Ishikawa (cell line): ENCODE measurements at regions not wholly inside any gene's neighbourhood (a gene's known extent, or its start where the extent isn't known, plus 50 kb on each side); places are given as distances from the start of the nearest gene placed in this dataset.

ENCODE experiments used
- CEBPB ChIP-seq: IDR thresholded peaks from 2 replicates; pipeline ENCODE4 v1.6.1; 2012
- CREB1 ChIP-seq: IDR thresholded peaks from 2 replicates; pipeline ENCODE4 v1.6.1; 2012; ENCODE audit warnings: low read depth
- EP300 ChIP-seq: IDR thresholded peaks from 2 replicates; pipeline ENCODE4 v1.6.1; 2012; ENCODE audit warnings: borderline replicate concordance
- FOXM1 ChIP-seq: IDR thresholded peaks from 2 replicates; pipeline ENCODE4 v1.6.1; 2012; ENCODE audit warnings: low read depth, borderline replicate concordance
- RAD21 ChIP-seq: IDR thresholded peaks from 2 replicates; pipeline ENCODE4 v1.6.1; 2012; ENCODE audit warnings: low read depth
- TAF1 ChIP-seq: IDR thresholded peaks from 2 replicates; pipeline ENCODE4 v1.6.1; 2012; ENCODE audit warnings: low read depth, mild to moderate bottlenecking
- TEAD4 ChIP-seq: IDR thresholded peaks from 2 replicates; pipeline ENCODE4 v1.6.1; 2012
- USF1 ChIP-seq: IDR thresholded peaks from 2 replicates; pipeline ENCODE4 v1.6.1; 2012
- YY1 ChIP-seq: IDR thresholded peaks from 2 replicates; pipeline ENCODE4 v1.6.1; 2012; ENCODE audit warnings: low read depth
- TF ChIP-seq, protein P1 (sequence below): IDR thresholded peaks from 2 replicates; pipeline ENCODE4 v1.6.1; 2012
- TF ChIP-seq, protein P2 (sequence below): IDR thresholded peaks from 2 replicates; pipeline ENCODE4 v1.6.1; 2012; ENCODE audit warnings: low read depth, mild to moderate bottlenecking

GRCh38 chr5:143501310-143502044 is 98.0 kb upstream of the NR3C1 start:
- TF ChIP-seq RAD21 (no peak), TAF1 (no peak), CREB1 (no peak), USF1 (no peak), EP300 (no peak), YY1 (no peak), CEBPB (no peak), FOXM1 (no peak), TEAD4 (no peak)
- TF ChIP-seq, protein P1, sequence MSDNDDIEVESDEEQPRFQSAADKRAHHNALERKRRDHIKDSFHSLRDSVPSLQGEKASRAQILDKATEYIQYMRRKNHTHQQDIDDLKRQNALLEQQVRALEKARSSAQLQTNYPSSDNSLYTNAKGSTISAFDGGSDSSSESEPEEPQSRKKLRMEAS: no peak
- TF ChIP-seq, protein P2, sequence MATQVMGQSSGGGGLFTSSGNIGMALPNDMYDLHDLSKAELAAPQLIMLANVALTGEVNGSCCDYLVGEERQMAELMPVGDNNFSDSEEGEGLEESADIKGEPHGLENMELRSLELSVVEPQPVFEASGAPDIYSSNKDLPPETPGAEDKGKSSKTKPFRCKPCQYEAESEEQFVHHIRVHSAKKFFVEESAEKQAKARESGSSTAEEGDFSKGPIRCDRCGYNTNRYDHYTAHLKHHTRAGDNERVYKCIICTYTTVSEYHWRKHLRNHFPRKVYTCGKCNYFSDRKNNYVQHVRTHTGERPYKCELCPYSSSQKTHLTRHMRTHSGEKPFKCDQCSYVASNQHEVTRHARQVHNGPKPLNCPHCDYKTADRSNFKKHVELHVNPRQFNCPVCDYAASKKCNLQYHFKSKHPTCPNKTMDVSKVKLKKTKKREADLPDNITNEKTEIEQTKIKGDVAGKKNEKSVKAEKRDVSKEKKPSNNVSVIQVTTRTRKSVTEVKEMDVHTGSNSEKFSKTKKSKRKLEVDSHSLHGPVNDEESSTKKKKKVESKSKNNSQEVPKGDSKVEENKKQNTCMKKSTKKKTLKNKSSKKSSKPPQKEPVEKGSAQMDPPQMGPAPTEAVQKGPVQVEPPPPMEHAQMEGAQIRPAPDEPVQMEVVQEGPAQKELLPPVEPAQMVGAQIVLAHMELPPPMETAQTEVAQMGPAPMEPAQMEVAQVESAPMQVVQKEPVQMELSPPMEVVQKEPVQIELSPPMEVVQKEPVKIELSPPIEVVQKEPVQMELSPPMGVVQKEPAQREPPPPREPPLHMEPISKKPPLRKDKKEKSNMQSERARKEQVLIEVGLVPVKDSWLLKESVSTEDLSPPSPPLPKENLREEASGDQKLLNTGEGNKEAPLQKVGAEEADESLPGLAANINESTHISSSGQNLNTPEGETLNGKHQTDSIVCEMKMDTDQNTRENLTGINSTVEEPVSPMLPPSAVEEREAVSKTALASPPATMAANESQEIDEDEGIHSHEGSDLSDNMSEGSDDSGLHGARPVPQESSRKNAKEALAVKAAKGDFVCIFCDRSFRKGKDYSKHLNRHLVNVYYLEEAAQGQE: no peak
